Stomach (tissue), 8 donors: ENCODE measurements at regions not wholly inside any gene's neighbourhood (a gene's known extent, or its start where the extent isn't known, plus 50 kb on each side); places are given as distances from the start of the nearest gene placed in this dataset.

Source experiments
- DNase-seq, 2 donors: peaks; one replicate each; pipeline versions ENCODE4 v3.0.0 to v3.0.0-alpha.2; 2013 to 2019
- H3K27ac ChIP-seq, 5 donors: fragments of 200-600 bp in 4 of 5; sonication (generic) in 4 of 5; one replicate each; pipeline ENCODE4 v1.5.1; 2013 to 2019; ENCODE audit warnings: mild to moderate bottlenecking in 1 of 5, moderate library complexity in 1 of 5
- H3K27me3 ChIP-seq, 3 donors: fragments of 200-600 bp; sonication (generic); one replicate each; pipeline ENCODE4 v1.5.1; 2017 to 2019; ENCODE audit warnings: mixed run types in 1 of 3
- H3K36me3 ChIP-seq, 4 donors: fragments of 200-600 bp; sonication (generic); 1 replicate in 3 of 4; 2 replicates in 1 of 4; pipeline ENCODE4 v1.5.1; 2016 to 2019
- H3K4me1 ChIP-seq, 4 donors: fragments of 200-600 bp; sonication (generic); one replicate each; pipeline ENCODE4 v1.5.1; 2016 to 2019
- H3K4me3 ChIP-seq, 4 donors: fragments of 200-600 bp; sonication (generic) in 3 of 4; one replicate each; pipeline ENCODE4 v1.5.1; 2016 to 2019; ENCODE audit warnings: mild to moderate bottlenecking in 1 of 4
- H3K9me3 ChIP-seq, 4 donors: fragments of 200-600 bp; sonication (generic); one replicate each; pipeline ENCODE4 v1.5.1; 2016 to 2019
- EP300 ChIP-seq: sonication (generic); formaldehyde crosslinking; IDR thresholded peaks from one replicate; pipeline ENCODE4 v1.6.1; 2017; ENCODE audit warnings: antibody characterized with exemption
- POLR2A ChIP-seq, 4 donors: fragments of 450-650 bp; IDR thresholded peaks; one replicate each; pipeline ENCODE4 v1.6.1; 2016; ENCODE audit warnings: antibody characterized with exemption in 4 of 4, control low read depth in 2 of 4, mild to moderate bottlenecking in 1 of 4, moderate library complexity in 1 of 4
- POLR2AphosphoS5 ChIP-seq, 3 donors: sonication (generic); formaldehyde crosslinking; IDR thresholded peaks; one replicate each; pipeline ENCODE4 v1.6.1; 2016; ENCODE audit warnings: antibody characterized with exemption in 3 of 3
- WGBS, 5 donors: extraction: QIAGEN DNeasy Blood & Tissue Kit in 3 of 5; methylation state at CpG; one replicate each; pipeline versions ENCODE4 v1.1.5 to v1.1.7; 2013 to 2018; 5-methylcytosine and 5-hydroxymethylcytosine counted together
- intact Hi-C: fragments of 100-400 bp; cut with DNase I; formaldehyde crosslinking; loops from one replicate; pipeline ENCODE4 v1.15.1; 2023; ENCODE audit warnings: low total_unique reads
- TF ChIP-seq, protein P1 (sequence below), 7 experiments: fragments of 450-650 bp in 4 of 7; fragments of 200-600 bp in 3 of 7; sonication (generic) in 3 of 7; IDR thresholded peaks; one replicate each; pipeline ENCODE4 v1.5.1; 2016 to 2019; ENCODE audit warnings: antibody characterized with exemption in 7 of 7, control low read depth in 2 of 7, mild to moderate bottlenecking in 1 of 7
- donor health status: healthy with polysubstance abuse.
- donor health status: Bipolar disorder and iron deficiency.
- donor health status: healthy.

DNA sequence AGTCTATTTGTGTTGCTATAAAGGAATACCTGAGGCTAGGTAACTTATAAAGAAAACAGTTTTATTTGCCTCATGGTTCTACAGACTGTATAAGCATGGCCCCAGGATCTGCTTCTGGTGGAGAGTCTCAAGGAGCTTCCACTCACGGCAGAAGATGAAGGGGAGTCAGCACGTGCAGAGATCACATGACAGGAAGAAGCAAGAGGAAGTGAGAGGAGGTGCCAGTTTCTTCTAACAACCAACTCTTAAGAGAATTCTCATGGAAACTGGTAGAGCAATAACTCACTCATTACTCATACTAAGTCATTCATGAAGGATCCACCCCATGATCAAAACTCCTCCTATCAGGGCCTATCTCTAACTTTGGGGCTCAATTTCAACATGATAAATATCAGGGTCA lies 135.6 kb downstream of the DDX3Y start:
- no peak for TF ChIP-seq POLR2A (IDR thresholded peaks at IDR 0.05)
- TF ChIP-seq, protein P1, sequence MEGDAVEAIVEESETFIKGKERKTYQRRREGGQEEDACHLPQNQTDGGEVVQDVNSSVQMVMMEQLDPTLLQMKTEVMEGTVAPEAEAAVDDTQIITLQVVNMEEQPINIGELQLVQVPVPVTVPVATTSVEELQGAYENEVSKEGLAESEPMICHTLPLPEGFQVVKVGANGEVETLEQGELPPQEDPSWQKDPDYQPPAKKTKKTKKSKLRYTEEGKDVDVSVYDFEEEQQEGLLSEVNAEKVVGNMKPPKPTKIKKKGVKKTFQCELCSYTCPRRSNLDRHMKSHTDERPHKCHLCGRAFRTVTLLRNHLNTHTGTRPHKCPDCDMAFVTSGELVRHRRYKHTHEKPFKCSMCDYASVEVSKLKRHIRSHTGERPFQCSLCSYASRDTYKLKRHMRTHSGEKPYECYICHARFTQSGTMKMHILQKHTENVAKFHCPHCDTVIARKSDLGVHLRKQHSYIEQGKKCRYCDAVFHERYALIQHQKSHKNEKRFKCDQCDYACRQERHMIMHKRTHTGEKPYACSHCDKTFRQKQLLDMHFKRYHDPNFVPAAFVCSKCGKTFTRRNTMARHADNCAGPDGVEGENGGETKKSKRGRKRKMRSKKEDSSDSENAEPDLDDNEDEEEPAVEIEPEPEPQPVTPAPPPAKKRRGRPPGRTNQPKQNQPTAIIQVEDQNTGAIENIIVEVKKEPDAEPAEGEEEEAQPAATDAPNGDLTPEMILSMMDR (IDR thresholded peaks at IDR 0.05), result no peak
- no peak for TF ChIP-seq EP300
- no peak for TF ChIP-seq POLR2AphosphoS5 (IDR thresholded peaks at IDR 0.05)
- Histone ChIP-seq H3K27me3 (no peaks in the 10 kb centered on the region), H3K9me3 (no peaks in the 10 kb centered on the region), H3K4me1 (no peaks in the 10 kb centered on the region), H3K4me3 (no peak overlapping the region), H3K36me3 (no peaks in the 10 kb centered on the region), H3K27ac (no peak overlapping the region)
- no peak for DNase-seq
- 34 to 59% (median 55%) methylated on average over 2 of the region's 2 CpGs; no CpG with 5 or more reads in 2 of the 5 donors for WGBS, 5 donors
- intact Hi-C loops, result no loop called here

DNA sequence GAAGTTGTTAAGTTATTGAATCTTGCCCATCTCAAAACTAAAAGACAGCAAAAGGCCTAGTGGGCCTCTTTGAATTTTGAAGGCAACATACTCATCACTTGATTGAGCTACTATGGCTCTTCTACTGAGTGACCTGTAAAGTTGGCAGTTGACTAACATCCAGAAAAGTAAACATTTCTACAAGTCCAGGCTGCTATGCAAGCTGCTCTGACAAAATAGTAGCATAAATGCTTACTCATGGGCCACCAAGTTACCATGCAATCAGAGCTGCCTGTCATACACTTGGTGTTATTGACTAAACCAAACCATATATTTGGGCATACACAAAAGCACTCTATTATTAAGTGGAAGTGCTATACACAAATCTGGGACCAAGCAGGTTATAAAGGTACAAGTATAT lies 148.8 kb downstream of the DDX3Y start:
- Histone ChIP-seq H3K4me3 (no peak overlapping the region), H3K4me1 (no peaks in the 10 kb centered on the region), H3K36me3 (no peaks in the 10 kb centered on the region), H3K27me3 (no peaks in the 10 kb centered on the region), H3K27ac (no peak overlapping the region), H3K9me3 (no peaks in the 10 kb centered on the region)
- TF ChIP-seq, protein P1 (IDR thresholded peaks at IDR 0.05), result no peak
- no peak for TF ChIP-seq EP300
- no peak for TF ChIP-seq POLR2AphosphoS5 (IDR thresholded peaks at IDR 0.05)
- no peak for TF ChIP-seq POLR2A (IDR thresholded peaks at IDR 0.05)
- intact Hi-C loops, result no loop called here
- no peak for DNase-seq

DNA sequence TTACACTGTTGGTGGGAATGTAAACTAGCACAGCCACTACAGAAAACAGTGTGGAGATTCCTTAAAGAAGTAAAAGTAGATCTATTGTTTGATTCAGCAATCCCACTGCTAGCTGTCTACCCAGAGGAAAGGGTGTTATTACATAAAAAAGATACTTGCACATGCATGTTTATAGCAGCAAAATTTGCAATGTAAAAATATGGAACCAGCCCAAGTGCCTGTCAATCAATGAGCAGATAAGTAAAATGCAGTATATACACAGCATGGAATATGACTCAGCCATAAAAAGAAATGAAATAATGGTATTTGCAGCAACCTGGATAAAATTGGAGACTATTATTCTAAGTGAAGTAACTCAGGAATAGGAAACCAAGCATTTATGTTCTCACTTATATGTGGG lies 161.7 kb downstream of the DDX3Y start:
- DNase-seq, result no peak
- H3K27ac ChIP-seq, result no peak overlapping the region
- H3K9me3 ChIP-seq, result no peaks in the 10 kb centered on the region
- H3K4me1 ChIP-seq, result no peaks in the 10 kb centered on the region
- H3K4me3 ChIP-seq, result no peak overlapping the region
- TF ChIP-seq POLR2A (IDR thresholded peaks at IDR 0.05) (no peak), EP300 (no peak), POLR2AphosphoS5 (IDR thresholded peaks at IDR 0.05) (no peak)
- TF ChIP-seq, protein P1 (IDR thresholded peaks at IDR 0.05), result no peak
- intact Hi-C loops, result no loop called here
- no peaks in the 10 kb centered on the region for H3K27me3 ChIP-seq
- H3K36me3 ChIP-seq, result no peaks in the 10 kb centered on the region

DNA sequence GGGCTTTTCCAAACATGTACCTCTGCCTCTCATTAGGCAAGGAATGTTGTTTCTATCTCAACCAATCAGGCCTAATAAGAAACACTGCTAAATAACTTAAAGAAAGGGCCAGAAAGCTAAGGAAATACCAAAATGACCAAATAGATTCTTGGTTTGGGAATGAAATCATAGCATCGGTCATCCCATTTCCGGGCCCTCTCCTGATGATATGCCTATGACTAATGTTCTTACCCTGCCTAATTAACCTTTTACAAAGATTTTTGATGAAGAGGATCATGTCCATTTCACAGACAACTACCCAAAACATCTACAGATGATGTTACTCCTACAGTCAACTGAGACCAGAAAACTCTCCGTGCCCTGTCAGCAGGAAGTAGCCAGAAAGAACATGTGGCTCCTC lies 164.0 kb downstream of the DDX3Y start:
- 95 to 97% (median 96%) methylated on average over 3 of the region's 3 CpGs; no CpG with 5 or more reads in 2 of the 5 donors for WGBS, 5 donors
- Histone ChIP-seq H3K27ac (no peak overlapping the region), H3K4me1 (no peaks in the 10 kb centered on the region), H3K27me3 (no peaks in the 10 kb centered on the region), H3K9me3 (peaks cover 0 to 7% (median 0%) of the 10 kb centered on the region in 4 donors), H3K36me3 (no peaks in the 10 kb centered on the region), H3K4me3 (no peak overlapping the region)
- TF ChIP-seq POLR2AphosphoS5 (IDR thresholded peaks at IDR 0.05), result no peak
- no peak for TF ChIP-seq POLR2A (IDR thresholded peaks at IDR 0.05)
- TF ChIP-seq EP300, result no peak
- TF ChIP-seq, protein P1 (IDR thresholded peaks at IDR 0.05), result no peak
- intact Hi-C loops, result no loop called here
- DNase-seq, result no peak
